PC-3 (cell line): ENCODE measurements at regions not wholly inside any gene's neighbourhood (a gene's known extent, or its start where the extent isn't known, plus 50 kb on each side); places are given as distances from the start of the nearest gene placed in this dataset.

Source experiments
- ATAC-seq: fragments of 200-7000 bp; cut with Tn5 transposase; 2 replicates; pipeline ENCODE4 v1.9.1; 2020; ENCODE audit warnings: mild to moderate bottlenecking, moderate library complexity
- BruUV-seq: library from RNA; stranded (reverse); fragments of 400-500 nt; replicated peaks from 2 replicates; lab custom pipeline; 2021; lab: Mats Ljungman, UMichigan
- CTCF ChIA-PET: fragments of 300-600 bp; sonication (Branson Sonifier 250); formaldehyde crosslinking; loops from one replicate; lab custom pipeline; 2022; ENCODE audit warnings: antibody characterized with exemption; lab: Charles Lee
- POLR2A ChIA-PET: fragments of 300-600 bp; sonication (Branson Sonifier 250); formaldehyde crosslinking; loops from one replicate; lab custom pipeline; 2022; ENCODE audit warnings: antibody characterized with exemption; ENCODE audit not compliant: unreplicated experiment; lab: Charles Lee
- DNase-seq: peaks from one replicate; pipeline ENCODE4 v3.0.0-alpha.2; 2015
- H2AFZ ChIP-seq: fragments of 300-600 bp; sonication (generic); 2 replicates; pipeline ENCODE4 v1.6.0; 2016; ENCODE audit warnings: antibody characterized with exemption, low read length
- H3F3A ChIP-seq: fragments of 300-600 bp; sonication (generic); one replicate; pipeline ENCODE4 v1.6.0; 2017; ENCODE audit warnings: antibody characterized with exemption, low read length, control low read depth, mild to moderate bottlenecking; ENCODE audit not compliant: unreplicated experiment
- H3K27ac ChIP-seq: fragments of 300-600 bp; sonication (generic); 2 replicates; pipeline ENCODE4 v1.5.1; 2016; ENCODE audit warnings: mild to moderate bottlenecking, low read length
- H3K27me3 ChIP-seq: fragments of 300-600 bp; sonication (generic); 2 replicates; pipeline ENCODE4 v1.6.1; 2016; ENCODE audit warnings: low read length, mixed read lengths
- H3K36me3 ChIP-seq: fragments of 300-600 bp; sonication (generic); 2 replicates; pipeline ENCODE4 v1.6.1; 2016; ENCODE audit warnings: low read depth, mixed run types, low read length, mixed read lengths
- H3K4me1 ChIP-seq: fragments of 300-600 bp; sonication (generic); 2 replicates; pipeline ENCODE4 v1.5.1; 2016; ENCODE audit warnings: low read length; ENCODE audit not compliant: insufficient read depth
- H3K4me2 ChIP-seq: fragments of 300-600 bp; sonication (generic); 2 replicates; pipeline ENCODE4 v1.6.0; 2016; ENCODE audit warnings: low read length
- H3K4me3 ChIP-seq: fragments of 300-600 bp; sonication (generic); 2 replicates; pipeline ENCODE4 v1.5.1; 2016; ENCODE audit warnings: mild to moderate bottlenecking, low read length, mixed read lengths
- H3K79me2 ChIP-seq: fragments of 300-600 bp; sonication (generic); 2 replicates; pipeline ENCODE4 v1.6.1; 2017; ENCODE audit warnings: low read length, mixed read lengths
- H3K9ac ChIP-seq: fragments of 300-600 bp; sonication (generic); 2 replicates; pipeline ENCODE4 v1.6.0; 2016; ENCODE audit warnings: mild to moderate bottlenecking, low read length
- H3K9me2 ChIP-seq: fragments of 300-600 bp; sonication (generic); replicated peaks from 2 replicates; pipeline ENCODE4 v1.6.1; 2016; ENCODE audit warnings: mixed run types, low read length, mixed read lengths
- H3K9me3 ChIP-seq: fragments of 300-600 bp; sonication (generic); 2 replicates; pipeline ENCODE4 v1.6.1; 2016; ENCODE audit warnings: low read length, mixed read lengths
- H4K20me1 ChIP-seq: fragments of 300-600 bp; sonication (generic); 2 replicates; pipeline ENCODE4 v1.6.1; 2016; ENCODE audit warnings: low read length, mixed read lengths
- CTCF ChIP-seq: fragments of 300-600 bp; sonication (generic); conservative IDR thresholded peaks from 2 replicates; pipeline ENCODE4 v1.5.1; 2017; ENCODE audit warnings: antibody characterized with exemption, low read depth, mild to moderate bottlenecking, low read length
- EZH2 ChIP-seq: fragments of 300-600 bp; sonication (generic); IDR thresholded peaks from one replicate; pipeline ENCODE4 v1.6.1; 2017; ENCODE audit warnings: antibody characterized with exemption, mild to moderate bottlenecking, low read length; ENCODE audit not compliant: unreplicated experiment
- EZH2phosphoT487 ChIP-seq: fragments of 300-600 bp; sonication (generic); IDR thresholded peaks from 2 replicates; pipeline ENCODE4 v1.6.1; 2018; ENCODE audit warnings: mild to moderate bottlenecking, antibody characterized with exemption, low read length, borderline replicate concordance
- intact Hi-C: fragments of 100-400 bp; cut with micrococcal nuclease; formaldehyde crosslinking; loops from 2 replicates; pipeline ENCODE4 v1.9.0; 2023

GRCh38 chr16:8278031-8278580 is 312.2 kb downstream of the TMEM114 start:
- ATAC-seq, result no peak
- no peak overlapping the region for H3K9ac ChIP-seq
- no peaks in the 10 kb centered on the region for H3F3A ChIP-seq
- CTCF ChIA-PET, result no interaction called here
- no peaks in the 10 kb centered on the region for H3K36me3 ChIP-seq
- H3K4me1 ChIP-seq, result no peaks in the 10 kb centered on the region
- intact Hi-C loops, result no loop called here
- H3K79me2 ChIP-seq, result no peaks in the 10 kb centered on the region
- no peaks in the 10 kb centered on the region for H3K27me3 ChIP-seq
- H3K27ac ChIP-seq, result no peak overlapping the region
- POLR2A ChIA-PET, result no interaction called here
- no peak overlapping the region for H3K4me2 ChIP-seq
- H3K4me3 ChIP-seq, result no peak overlapping the region
- no peaks in the 10 kb centered on the region for H3K9me2 ChIP-seq
- TF ChIP-seq CTCF (no peak), EZH2 (no peak), EZH2phosphoT487 (no peak)
- no peak overlapping the region for H2AFZ ChIP-seq
- H3K9me3 ChIP-seq, result no peaks in the 10 kb centered on the region
- DNase-seq, result no peak
- BruUV-seq, result no TSS peak
- no peaks in the 10 kb centered on the region for H4K20me1 ChIP-seq

- H3K9ac ChIP-seq, result no peak overlapping the region
- no peaks in the 10 kb centered on the region for H4K20me1 ChIP-seq
- H2AFZ ChIP-seq, result no peak overlapping the region
- no peak overlapping the region for H3K4me2 ChIP-seq
- no peak overlapping the region for H3K4me3 ChIP-seq
- no peak for ATAC-seq
- no peak for DNase-seq
- intact Hi-C loops, result no loop called here
- H3K4me1 ChIP-seq, result no peaks in the 10 kb centered on the region
- ChIA-PET CTCF (no interaction called here), POLR2A (no interaction called here)
- no peaks in the 10 kb centered on the region for H3K9me2 ChIP-seq
- H3F3A ChIP-seq, result no peaks in the 10 kb centered on the region
- TF ChIP-seq CTCF, result no peak
- no peak for TF ChIP-seq EZH2
- no peak for TF ChIP-seq EZH2phosphoT487
- no peak overlapping the region for H3K27ac ChIP-seq
- no peaks in the 10 kb centered on the region for H3K79me2 ChIP-seq
- no peaks in the 10 kb centered on the region for H3K36me3 ChIP-seq
- 0 out of 2 replicates have a peak, but pooled peaks cover 3% of the 10 kb centered on the region for H3K9me3 ChIP-seq
- H3K27me3 ChIP-seq, result no peaks in the 10 kb centered on the region
- BruUV-seq, result no TSS peak
These were observed 319.0 kb downstream of the TMEM114 start for GRCh38 chr16:8271344-8271743.

- H3K9me3 ChIP-seq, result no peaks in the 10 kb centered on the region
- no peak overlapping the region for H3K4me2 ChIP-seq
- ATAC-seq (no peak), DNase-seq (no peak)
- H2AFZ ChIP-seq, result no peak overlapping the region
- TF ChIP-seq CTCF (no peak), EZH2phosphoT487 (no peak), EZH2 (no peak)
- H3K27me3 ChIP-seq, result no peaks in the 10 kb centered on the region
- H3K9ac ChIP-seq, result no peak overlapping the region
- no peaks in the 10 kb centered on the region for H3K9me2 ChIP-seq
- ChIA-PET POLR2A (no interaction called here), CTCF (no interaction called here)
- BruUV-seq, result no TSS peak
- no peaks in the 10 kb centered on the region for H3K4me1 ChIP-seq
- no peaks in the 10 kb centered on the region for H4K20me1 ChIP-seq
- no peak overlapping the region for H3K27ac ChIP-seq
- no peaks in the 10 kb centered on the region for H3K36me3 ChIP-seq
- no peaks in the 10 kb centered on the region for H3K79me2 ChIP-seq
- H3K4me3 ChIP-seq, result no peak overlapping the region
- H3F3A ChIP-seq, result no peaks in the 10 kb centered on the region
- intact Hi-C loops, result no loop called here
These were observed 328.0 kb downstream of the TMEM114 start for GRCh38 chr16:8262299-8262698.
